MCF 10A (cell line): ENCODE measurements at regions not wholly inside any gene's neighbourhood (a gene's known extent, or its start where the extent isn't known, plus 50 kb on each side); places are given as distances from the start of the nearest gene placed in this dataset.

Experiments used
- BruUV-seq: library from RNA; stranded (reverse); fragments of 400-500 nt; replicated peaks from 2 replicates; lab custom pipeline; 2021; lab: Mats Ljungman, UMichigan
- CTCF ChIA-PET: fragments of 300-600 bp; sonication (Branson Sonifier 250); formaldehyde crosslinking; extraction: SDS; loops from one replicate; lab custom pipeline; 2021; ENCODE audit warnings: antibody characterized with exemption, inconsistent platforms; lab: Yijun Ruan, JAX
- POLR2A ChIA-PET: fragments of 300-600, 350-650 bp; sonication (Branson Sonifier 250); formaldehyde crosslinking; extraction: SDS; loops from one replicate; lab custom pipeline; 2020; ENCODE audit warnings: antibody characterized with exemption, inconsistent platforms; lab: Yijun Ruan, JAX
- DNase-seq: peaks from one replicate; pipeline ENCODE4 v3.0.0-alpha.2; 2018; ENCODE audit not compliant: unreplicated experiment
- H3K27ac Mint-ChIP-seq: one replicate; pipeline ENCODE4 v1.8.0; 2022; ENCODE audit warnings: mild to moderate bottlenecking, low read depth, mixed read lengths; ENCODE audit not compliant: unreplicated experiment
- H3K27me3 Mint-ChIP-seq: one replicate; pipeline ENCODE4 v1.8.0; 2022; ENCODE audit warnings: mixed read lengths; ENCODE audit not compliant: insufficient read depth, unreplicated experiment
- H3K36me3 Mint-ChIP-seq: one replicate; pipeline ENCODE4 v1.8.0; 2022; ENCODE audit warnings: mild to moderate bottlenecking, moderate library complexity, mixed read lengths; ENCODE audit not compliant: insufficient read depth, unreplicated experiment
- H3K4me1 Mint-ChIP-seq: one replicate; pipeline ENCODE4 v1.8.0; 2022; ENCODE audit warnings: mixed read lengths; ENCODE audit not compliant: insufficient read depth, unreplicated experiment
- H3K4me3 Mint-ChIP-seq: one replicate; pipeline ENCODE4 v1.8.0; 2022; ENCODE audit warnings: mild to moderate bottlenecking, moderate library complexity, mixed read lengths; ENCODE audit not compliant: unreplicated experiment
- H3K9me3 Mint-ChIP-seq: one replicate; pipeline ENCODE4 v1.8.0; 2022; ENCODE audit warnings: mixed read lengths; ENCODE audit not compliant: unreplicated experiment
- intact Hi-C: fragments of 100-400 bp; cut with micrococcal nuclease; formaldehyde crosslinking; loops from 2 replicates; pipeline ENCODE4 v1.14.1; 2022
- TF ChIP-seq, protein P1 (sequence below): fragments of 200-600 bp; IDR thresholded peaks from one replicate; pipeline ENCODE4 v1.8.0; 2022; ENCODE audit warnings: antibody characterized with exemption, mild to moderate bottlenecking; ENCODE audit not compliant: unreplicated experiment

DNA sequence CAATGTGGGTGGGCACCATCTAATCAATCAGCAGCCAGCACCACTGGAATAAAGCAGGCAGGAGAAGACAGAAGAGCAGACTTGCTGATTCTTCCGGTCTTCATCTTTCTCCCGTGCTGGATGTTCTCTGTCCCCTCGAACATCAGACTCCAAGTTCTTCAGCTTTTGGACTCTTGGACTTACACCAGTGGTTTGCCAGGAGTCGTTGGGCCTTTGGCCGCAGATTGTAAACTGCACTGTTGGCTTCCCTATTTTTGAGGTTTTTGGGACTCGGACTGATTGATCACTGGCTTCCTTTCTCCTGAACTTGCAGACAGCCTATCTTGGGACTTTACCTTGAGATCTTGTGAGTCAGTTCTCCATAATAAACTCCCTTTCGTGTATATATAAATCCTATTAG is 292.8 kb downstream of the BCHE start:
- Mint-ChIP-seq H3K9me3 (no peaks in the 10 kb centered on the region), H3K4me1 (peaks cover 1% of the 10 kb centered on the region), H3K27me3 (no peaks in the 10 kb centered on the region), H3K36me3 (no peaks in the 10 kb centered on the region), H3K27ac (no peak overlapping the region), H3K4me3 (no peak overlapping the region)
- intact Hi-C loops: no loop called here
- POLR2A ChIA-PET: no interaction called here
- CTCF ChIA-PET: no interaction called here
- no TSS peak for BruUV-seq
- TF ChIP-seq, protein P1, sequence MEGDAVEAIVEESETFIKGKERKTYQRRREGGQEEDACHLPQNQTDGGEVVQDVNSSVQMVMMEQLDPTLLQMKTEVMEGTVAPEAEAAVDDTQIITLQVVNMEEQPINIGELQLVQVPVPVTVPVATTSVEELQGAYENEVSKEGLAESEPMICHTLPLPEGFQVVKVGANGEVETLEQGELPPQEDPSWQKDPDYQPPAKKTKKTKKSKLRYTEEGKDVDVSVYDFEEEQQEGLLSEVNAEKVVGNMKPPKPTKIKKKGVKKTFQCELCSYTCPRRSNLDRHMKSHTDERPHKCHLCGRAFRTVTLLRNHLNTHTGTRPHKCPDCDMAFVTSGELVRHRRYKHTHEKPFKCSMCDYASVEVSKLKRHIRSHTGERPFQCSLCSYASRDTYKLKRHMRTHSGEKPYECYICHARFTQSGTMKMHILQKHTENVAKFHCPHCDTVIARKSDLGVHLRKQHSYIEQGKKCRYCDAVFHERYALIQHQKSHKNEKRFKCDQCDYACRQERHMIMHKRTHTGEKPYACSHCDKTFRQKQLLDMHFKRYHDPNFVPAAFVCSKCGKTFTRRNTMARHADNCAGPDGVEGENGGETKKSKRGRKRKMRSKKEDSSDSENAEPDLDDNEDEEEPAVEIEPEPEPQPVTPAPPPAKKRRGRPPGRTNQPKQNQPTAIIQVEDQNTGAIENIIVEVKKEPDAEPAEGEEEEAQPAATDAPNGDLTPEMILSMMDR: no peak
- DNase-seq: no peak

DNA sequence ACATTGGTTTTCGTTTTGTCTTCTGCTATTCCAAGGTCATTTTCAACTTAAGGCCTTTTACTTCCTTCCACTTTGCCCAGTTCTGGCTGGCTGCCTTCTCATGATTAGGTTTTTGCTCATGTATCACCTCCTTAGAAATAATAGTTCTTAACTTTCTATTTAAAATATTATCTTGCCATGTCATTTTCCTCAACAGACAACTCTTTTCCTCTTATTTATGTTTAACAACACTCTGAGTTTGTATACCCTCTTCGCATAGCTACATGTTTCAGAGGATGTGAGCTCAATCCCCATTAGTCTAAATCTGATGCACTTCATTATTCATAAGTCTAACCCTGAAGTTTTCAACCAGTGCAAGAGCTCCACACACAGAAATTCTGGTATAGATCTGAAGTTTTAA is 299.1 kb downstream of the BCHE start:
- H3K27me3 Mint-ChIP-seq: no peaks in the 10 kb centered on the region
- peaks cover 6% of the 10 kb centered on the region for H3K4me1 Mint-ChIP-seq
- H3K27ac Mint-ChIP-seq: no peak overlapping the region
- H3K36me3 Mint-ChIP-seq: no peaks in the 10 kb centered on the region
- DNase-seq: no peak
- no TSS peak for BruUV-seq
- TF ChIP-seq, protein P1: no peak
- ChIA-PET CTCF (no interaction called here), POLR2A (no interaction called here)
- no peaks in the 10 kb centered on the region for H3K9me3 Mint-ChIP-seq
- intact Hi-C loops: no loop called here
- no peak overlapping the region for H3K4me3 Mint-ChIP-seq

DNA sequence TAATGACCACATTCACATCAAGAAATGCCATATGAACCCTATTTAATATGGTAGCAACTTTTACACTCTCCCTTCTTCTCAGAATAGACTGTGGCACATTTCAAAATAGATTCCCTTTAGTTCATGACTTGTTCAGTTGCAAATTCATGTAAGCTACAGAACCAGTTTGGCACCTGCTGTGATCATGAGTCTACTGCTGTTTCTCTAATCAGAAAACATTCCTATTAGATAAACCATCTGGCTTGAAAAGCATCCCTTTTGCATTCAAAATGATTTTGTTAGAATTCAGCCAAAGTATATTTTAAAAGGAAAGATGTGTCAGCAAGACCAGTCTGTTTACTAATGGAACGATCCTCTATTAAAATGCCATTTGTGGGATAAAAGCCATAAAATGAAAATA is 304.4 kb downstream of the BCHE start:
- intact Hi-C loops: no loop called here
- no peak for DNase-seq

DNA sequence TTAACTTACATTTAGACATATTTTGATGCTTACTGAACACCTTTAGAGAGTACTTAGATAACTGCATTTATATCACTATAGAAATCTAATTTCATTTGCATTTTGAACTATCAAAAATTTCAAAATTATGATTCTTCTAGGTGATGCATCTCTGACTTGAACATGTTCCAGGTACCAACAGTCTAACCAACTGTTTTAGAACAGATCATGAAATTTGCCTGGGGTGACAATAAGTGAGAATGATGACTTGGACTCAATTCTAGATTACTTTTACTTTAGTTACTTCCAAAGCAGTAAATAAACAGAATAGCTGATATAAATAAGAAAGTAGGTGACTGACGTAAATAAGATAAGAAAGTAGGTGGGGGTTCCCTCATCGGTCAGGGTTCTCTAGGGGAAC is 307.8 kb downstream of the BCHE start:
- Mint-ChIP-seq H3K27ac (no peak overlapping the region), H3K4me1 (peaks cover 2% of the 10 kb centered on the region), H3K36me3 (no peaks in the 10 kb centered on the region), H3K4me3 (no peak overlapping the region), H3K9me3 (no peaks in the 10 kb centered on the region), H3K27me3 (no peaks in the 10 kb centered on the region)
- POLR2A ChIA-PET: no interaction called here
- TF ChIP-seq, protein P1: no peak
- DNase-seq: no peak
- CTCF ChIA-PET: no interaction called here
- intact Hi-C loops: no loop called here
- BruUV-seq: no TSS peak

More for the DNA sequence above, 304.4 kb downstream of the BCHE start:
- Mint-ChIP-seq H3K27ac (no peak overlapping the region), H3K36me3 (no peaks in the 10 kb centered on the region), H3K27me3 (no peaks in the 10 kb centered on the region), H3K9me3 (no peaks in the 10 kb centered on the region), H3K4me1 (peaks cover 6% of the 10 kb centered on the region), H3K4me3 (no peak overlapping the region)
- CTCF ChIA-PET: no interaction called here
- no TSS peak for BruUV-seq
- POLR2A ChIA-PET: no interaction called here
- TF ChIP-seq, protein P1: no peak
